Naive thymus-derived CD4-positive, alpha-beta T cell (primary cell): ENCODE measurements at regions not wholly inside any gene's neighbourhood (a gene's known extent, or its start where the extent isn't known, plus 50 kb on each side); places are given as distances from the start of the nearest gene placed in this dataset.

Source experiments
- ATAC-seq: fragments of 150-1000 bp; cut with Tn5 transposase; 2 replicates; pipeline ENCODE4 v1.10.0; 2021; ENCODE audit warnings: mild to moderate bottlenecking, moderate library complexity
- CTCF ChIA-PET: fragments of 350-600 bp; sonication (Branson Sonifier 250); formaldehyde crosslinking; loops from one replicate; lab custom pipeline; 2021; ENCODE audit warnings: antibody characterized with exemption; lab: Charles Lee
- POLR2A ChIA-PET: fragments of 350-600 bp; sonication (Branson Sonifier 250); formaldehyde crosslinking; loops from one replicate; lab custom pipeline; 2021; ENCODE audit warnings: antibody characterized with exemption, inconsistent platforms; lab: Charles Lee
- DNase-seq, 9 donors: peaks; one replicate each; pipeline versions ENCODE4 v3.0.0 to v3.0.0-alpha.2; 2020 to 2022; ENCODE audit warnings: mixed read lengths in 1 of 9
- H3K27ac ChIP-seq: one replicate; pipeline ENCODE4 v1.7.0; 2013; ENCODE audit warnings: mild to moderate bottlenecking, low read depth, low read length, moderate library complexity
- H3K27me3 ChIP-seq, 2 donors: one replicate each; pipeline ENCODE4 v1.7.0; 2013; ENCODE audit warnings: low read length in 2 of 2, mild to moderate bottlenecking in 2 of 2, moderate library complexity in 2 of 2; ENCODE audit not compliant: control insufficient read depth in 2 of 2, insufficient read depth in 2 of 2
- H3K36me3 ChIP-seq, 3 experiments: 1 replicate in 2 of 3; 2 replicates in 1 of 3; pipeline ENCODE4 v1.7.0; 2013; ENCODE audit warnings: low read length in 3 of 3, mild to moderate bottlenecking in 3 of 3, moderate library complexity in 1 of 3; ENCODE audit not compliant: insufficient read depth in 3 of 3, control insufficient read depth in 2 of 3
- H3K4me1 ChIP-seq, 2 donors: one replicate each; pipeline ENCODE4 v1.7.0; 2013; ENCODE audit warnings: low read length in 2 of 2, mild to moderate bottlenecking in 2 of 2, moderate library complexity in 1 of 2; ENCODE audit not compliant: control insufficient read depth in 2 of 2, insufficient read depth in 2 of 2
- H3K4me3 ChIP-seq: 2 replicates; pipeline ENCODE4 v1.7.0; 2013; ENCODE audit warnings: mild to moderate bottlenecking, low read length
- H3K9me3 ChIP-seq, 3 experiments: 1 replicate in 2 of 3; 2 replicates in 1 of 3; pipeline ENCODE4 v1.7.0; 2013; ENCODE audit warnings: low read length in 3 of 3; ENCODE audit not compliant: control insufficient read depth in 2 of 3
- H3K27ac Mint-ChIP-seq, 9 donors: one replicate each; pipeline ENCODE4 v1.8.0; 2020 to 2022; ENCODE audit warnings: mixed read lengths in 9 of 9, mild to moderate bottlenecking in 8 of 9, moderate library complexity in 5 of 9, inconsistent platforms in 2 of 9
- H3K27me3 Mint-ChIP-seq, 5 donors: one replicate each; pipeline ENCODE4 v1.8.0; 2021 to 2022; ENCODE audit warnings: mixed read lengths in 5 of 5, mild to moderate bottlenecking in 1 of 5
- H3K36me3 Mint-ChIP-seq, 5 donors: one replicate each; pipeline ENCODE4 v1.8.0; 2020 to 2022; ENCODE audit warnings: mixed read lengths in 5 of 5, mild to moderate bottlenecking in 3 of 5, inconsistent platforms in 1 of 5
- H3K4me1 Mint-ChIP-seq, 7 donors: one replicate each; pipeline ENCODE4 v1.8.0; 2020 to 2022; ENCODE audit warnings: mixed read lengths in 7 of 7, mild to moderate bottlenecking in 3 of 7, inconsistent platforms in 1 of 7
- H3K4me3 Mint-ChIP-seq, 10 donors: one replicate each; pipeline ENCODE4 v1.8.0; 2020 to 2022; ENCODE audit warnings: mild to moderate bottlenecking in 10 of 10, mixed read lengths in 10 of 10, moderate library complexity in 6 of 10, inconsistent platforms in 2 of 10
- H3K9me3 Mint-ChIP-seq, 11 donors: one replicate each; pipeline ENCODE4 v1.8.0; 2020 to 2022; ENCODE audit warnings: mixed read lengths in 11 of 11, mild to moderate bottlenecking in 4 of 11, inconsistent platforms in 1 of 11, moderate library complexity in 1 of 11
- intact Hi-C, 2 donors: fragments of 100-400 bp; cut with micrococcal nuclease; formaldehyde crosslinking; loops; one replicate each; pipeline ENCODE4 v1.15.1; 2023

GRCh38 chr6:119626884-119627619, 277.5 kb upstream of the MAN1A1 start:
- H3K27me3 Mint-ChIP-seq, result peaks cover 0 to 19% (median 18%) of the 10 kb centered on the region in 5 donors
- ChIA-PET POLR2A (no interaction called here), CTCF (no interaction called here)
- no peak for ATAC-seq
- peaks cover 0 to 7% (median 2%) of the 10 kb centered on the region in 11 donors for H3K9me3 Mint-ChIP-seq
- H3K27me3 ChIP-seq, result no peaks in the 10 kb centered on the region
- DNase-seq, result no peak
- H3K27ac ChIP-seq, result no peak overlapping the region
- no peak overlapping the region for H3K27ac Mint-ChIP-seq
- no peaks in the 10 kb centered on the region for H3K36me3 ChIP-seq
- no peak overlapping the region for H3K4me3 Mint-ChIP-seq
- no peaks in the 10 kb centered on the region for H3K9me3 ChIP-seq
- H3K36me3 Mint-ChIP-seq, result no peaks in the 10 kb centered on the region
- intact Hi-C loops, result no loop called here
- H3K4me1 ChIP-seq, result no peaks in the 10 kb centered on the region
- no peaks in the 10 kb centered on the region for H3K4me1 Mint-ChIP-seq
- H3K4me3 ChIP-seq, result no peak overlapping the region

DNA sequence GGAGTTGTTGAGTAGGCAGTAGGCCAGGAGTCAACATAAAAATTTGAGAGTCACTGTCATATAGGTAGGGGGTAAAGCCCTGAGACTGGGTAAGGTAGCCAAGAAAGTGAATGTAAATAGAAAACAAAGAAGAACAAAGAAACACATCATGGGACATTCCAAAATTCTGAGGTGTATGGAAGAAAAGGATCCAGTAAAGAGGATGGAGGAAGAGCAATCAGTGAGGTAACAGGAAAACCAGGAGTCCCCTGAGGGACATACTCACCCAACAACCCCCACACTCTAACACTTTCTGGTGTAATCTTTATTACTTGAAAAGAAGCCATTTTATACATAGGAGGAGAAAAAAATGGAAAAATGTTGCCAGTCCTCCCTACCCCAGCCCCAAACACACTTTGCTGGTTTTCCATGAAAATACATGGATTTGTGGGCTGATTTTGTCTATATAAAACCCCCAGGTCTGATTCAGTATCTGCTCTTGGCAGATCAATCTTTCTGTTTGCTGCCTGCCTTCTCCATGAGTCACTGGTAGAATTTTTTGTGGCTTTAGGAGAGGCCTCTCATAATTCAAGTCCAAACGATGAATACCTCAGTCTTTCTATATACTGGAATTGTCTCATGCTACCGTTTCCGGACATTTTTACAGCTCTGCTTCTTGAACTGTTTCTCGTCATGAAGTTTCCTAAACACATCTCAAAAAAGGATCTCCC, 271.4 kb upstream of the MAN1A1 start:
- POLR2A ChIA-PET, result no interaction called here
- Mint-ChIP-seq H3K36me3 (peaks cover 0 to 4% (median 0%) of the 10 kb centered on the region in 5 donors), H3K27me3 (peaks cover 0 to 9% (median 3%) of the 10 kb centered on the region in 5 donors), H3K4me3 (no peak overlapping the region), H3K9me3 (peaks cover 0 to 4% (median 0%) of the 10 kb centered on the region in 11 donors), H3K4me1 (no peaks in the 10 kb centered on the region), H3K27ac (no peak overlapping the region)
- Histone ChIP-seq H3K4me3 (no peak overlapping the region), H3K36me3 (no peaks in the 10 kb centered on the region), H3K27me3 (no peaks in the 10 kb centered on the region), H3K4me1 (no peaks in the 10 kb centered on the region), H3K9me3 (no peaks in the 10 kb centered on the region), H3K27ac (no peak overlapping the region)
- no peak for DNase-seq
- CTCF ChIA-PET, result no interaction called here
- intact Hi-C loops, result no loop called here
- ATAC-seq, result no peak

GRCh38 chr6:119614138-119614537, 264.6 kb upstream of the MAN1A1 start:
- ATAC-seq, result no peak
- H3K27ac ChIP-seq, result no peak overlapping the region
- H3K4me3 Mint-ChIP-seq, result no peak overlapping the region
- H3K27ac Mint-ChIP-seq, result no peak overlapping the region
- peaks cover 0 to 2% (median 0%) of the 10 kb centered on the region in 7 donors for H3K4me1 Mint-ChIP-seq
- H3K9me3 ChIP-seq, result no peaks in the 10 kb centered on the region
- H3K4me3 ChIP-seq, result no peak overlapping the region
- H3K4me1 ChIP-seq, result no peaks in the 10 kb centered on the region
- H3K9me3 Mint-ChIP-seq, result no peaks in the 10 kb centered on the region
- H3K27me3 Mint-ChIP-seq, result peaks cover 0 to 17% (median 6%) of the 10 kb centered on the region in 5 donors
- H3K27me3 ChIP-seq, result no peaks in the 10 kb centered on the region
- no peak for DNase-seq
- ChIA-PET CTCF (no interaction called here), POLR2A (no interaction called here)
- intact Hi-C loops, result no loop called here
- H3K36me3 ChIP-seq, result no peaks in the 10 kb centered on the region
- no peaks in the 10 kb centered on the region for H3K36me3 Mint-ChIP-seq

DNA sequence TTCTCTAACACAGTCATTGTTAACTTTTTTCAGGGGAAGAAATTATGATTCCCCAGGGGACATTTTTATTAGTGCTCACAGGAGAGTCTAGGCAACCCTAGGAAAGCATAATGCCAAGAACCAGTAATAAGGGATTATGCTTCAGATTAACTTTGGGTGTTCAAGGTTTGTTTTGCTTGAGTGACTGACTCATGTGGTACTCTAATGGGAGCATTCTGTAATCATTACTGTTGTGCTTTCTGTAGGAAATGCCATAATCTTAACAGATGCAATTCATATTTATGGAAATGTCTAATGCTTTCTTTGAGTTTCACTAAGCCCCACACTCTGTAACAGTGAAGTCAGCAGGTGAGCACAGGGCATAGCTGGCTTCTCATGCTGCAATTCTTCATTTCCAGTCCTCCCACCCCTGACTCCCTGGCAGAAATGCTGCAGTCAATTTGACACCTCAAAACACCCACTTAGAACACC, 263.4 kb upstream of the MAN1A1 start:
- ATAC-seq (no peak), DNase-seq (no peak)
- H3K4me1 ChIP-seq, result no peaks in the 10 kb centered on the region
- Mint-ChIP-seq H3K9me3 (no peaks in the 10 kb centered on the region), H3K27me3 (peaks cover 0 to 15% (median 6%) of the 10 kb centered on the region in 5 donors), H3K36me3 (no peaks in the 10 kb centered on the region), H3K4me1 (peaks cover 0 to 2% (median 0%) of the 10 kb centered on the region in 7 donors), H3K27ac (no peak overlapping the region), H3K4me3 (no peak overlapping the region)
- intact Hi-C loops, result no loop called here
- ChIA-PET CTCF (no interaction called here), POLR2A (no interaction called here)
- H3K27ac ChIP-seq, result no peak overlapping the region
- no peaks in the 10 kb centered on the region for H3K27me3 ChIP-seq
- no peaks in the 10 kb centered on the region for H3K9me3 ChIP-seq
- no peak overlapping the region for H3K4me3 ChIP-seq
- no peaks in the 10 kb centered on the region for H3K36me3 ChIP-seq

DNA sequence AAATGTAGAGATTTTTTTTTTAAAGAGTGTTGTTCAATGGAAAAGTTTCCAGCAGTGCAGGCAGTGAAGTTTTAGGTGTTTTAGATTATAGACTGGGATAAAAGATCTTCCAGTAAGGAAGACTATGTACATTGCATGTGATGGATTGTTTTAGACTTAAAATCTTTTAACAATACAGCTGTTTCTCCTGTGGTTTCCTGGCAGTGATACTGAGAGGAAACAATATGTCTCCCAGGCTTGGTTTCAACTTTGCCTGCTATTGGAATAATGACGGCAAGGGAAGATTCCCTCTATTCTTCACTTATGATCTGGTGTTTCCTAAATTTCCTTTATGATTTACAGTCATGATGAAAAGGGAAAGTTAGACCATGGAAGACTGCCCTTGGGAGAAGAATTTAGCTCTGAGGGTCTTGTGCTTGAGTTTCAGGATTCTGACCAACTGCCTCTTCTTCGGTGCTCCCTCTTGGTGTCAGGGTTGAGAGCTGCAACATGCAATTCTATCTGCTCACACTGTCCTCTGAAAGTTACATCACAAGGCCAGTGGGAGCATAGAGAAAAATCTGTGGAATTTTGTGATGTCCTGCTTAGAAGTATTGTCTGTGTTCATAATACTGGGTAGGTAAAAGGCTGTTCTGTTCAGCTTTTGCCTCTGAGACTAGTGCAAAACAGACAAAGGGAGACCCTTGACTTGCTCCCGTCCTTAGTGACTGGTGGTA, 262.8 kb upstream of the MAN1A1 start:
- Histone ChIP-seq H3K36me3 (no peaks in the 10 kb centered on the region), H3K4me1 (no peaks in the 10 kb centered on the region), H3K4me3 (no peak overlapping the region), H3K27ac (no peak overlapping the region), H3K27me3 (no peaks in the 10 kb centered on the region), H3K9me3 (no peaks in the 10 kb centered on the region)
- Mint-ChIP-seq H3K9me3 (no peaks in the 10 kb centered on the region), H3K27ac (no peak overlapping the region), H3K4me3 (no peak overlapping the region), H3K27me3 (peaks cover 0 to 15% (median 6%) of the 10 kb centered on the region in 5 donors), H3K36me3 (no peaks in the 10 kb centered on the region), H3K4me1 (peaks cover 0 to 2% (median 0%) of the 10 kb centered on the region in 7 donors)
- ATAC-seq (no peak), DNase-seq (no peak)
- ChIA-PET CTCF (no interaction called here), POLR2A (no interaction called here)
- intact Hi-C loops, result no loop called here

- no peak overlapping the region for H3K4me3 Mint-ChIP-seq
- Histone ChIP-seq H3K9me3 (no peaks in the 10 kb centered on the region), H3K36me3 (no peaks in the 10 kb centered on the region), H3K27me3 (no peaks in the 10 kb centered on the region), H3K27ac (no peak overlapping the region), H3K4me3 (no peak overlapping the region), H3K4me1 (no peaks in the 10 kb centered on the region)
- no peaks in the 10 kb centered on the region for H3K36me3 Mint-ChIP-seq
- ChIA-PET CTCF (no interaction called here), POLR2A (no interaction called here)
- H3K27ac Mint-ChIP-seq, result no peak overlapping the region
- ATAC-seq (no peak), DNase-seq (no peak)
- peaks cover 0 to 14% (median 6%) of the 10 kb centered on the region in 5 donors for H3K27me3 Mint-ChIP-seq
- H3K4me1 Mint-ChIP-seq, result peaks cover 0 to 2% (median 0%) of the 10 kb centered on the region in 7 donors
- intact Hi-C loops, result no loop called here
- no peaks in the 10 kb centered on the region for H3K9me3 Mint-ChIP-seq
Observed at GRCh38 chr6:119610754-119611153, 261.2 kb upstream of the MAN1A1 start.
